AG09319 (cell line): ENCODE measurements at regions not wholly inside any gene's neighbourhood (a gene's known extent, or its start where the extent isn't known, plus 50 kb on each side); places are given as distances from the start of the nearest gene placed in this dataset.

ENCODE experiments used
- DNase-seq: peaks from one replicate; pipeline ENCODE4 v3.0.0-alpha.2; 2010; ENCODE audit warnings: low read depth; ENCODE audit errors: extremely low read depth
- CTCF ChIP-seq: IDR thresholded peaks from 2 replicates; pipeline ENCODE4 v1.5.1; 2011; ENCODE audit warnings: low read depth, mild to moderate bottlenecking, inconsistent platforms, low read length, moderate library complexity

GRCh38 chr15:95520511-95520910 lies 810.0 kb upstream of the NR2F2 start:
- no peak for DNase-seq
- no peak for TF ChIP-seq CTCF

GRCh38 chr15:95520922-95521321 lies 809.6 kb upstream of the NR2F2 start:
- no peak for TF ChIP-seq CTCF
- DNase-seq: no peak

- no peak for DNase-seq
- TF ChIP-seq CTCF: no peak
These were observed 808.0 kb upstream of the NR2F2 start for GRCh38 chr15:95522533-95522932.

- no peak for TF ChIP-seq CTCF
- no peak for DNase-seq
These were observed 801.6 kb upstream of the NR2F2 start for GRCh38 chr15:95528920-95529319.

- no peak for DNase-seq
- no peak for TF ChIP-seq CTCF
These were observed 793.9 kb upstream of the NR2F2 start for GRCh38 chr15:95536638-95537037.

- no peak for TF ChIP-seq CTCF
- no peak for DNase-seq
These were observed 791.8 kb upstream of the NR2F2 start for GRCh38 chr15:95538693-95539092.

GRCh38 chr15:95541301-95541700 lies 789.2 kb upstream of the NR2F2 start:
- TF ChIP-seq CTCF: no peak

More at GRCh38 chr15:95541301-95541700, 789.2 kb upstream of the NR2F2 start:
- DNase-seq: no peak
